ENCODE measurements at regions not wholly inside any gene's neighbourhood (a gene's known extent, or its start where the extent isn't known, plus 50 kb on each side); places are given as distances from the start of the nearest gene placed in this dataset.

DNA sequence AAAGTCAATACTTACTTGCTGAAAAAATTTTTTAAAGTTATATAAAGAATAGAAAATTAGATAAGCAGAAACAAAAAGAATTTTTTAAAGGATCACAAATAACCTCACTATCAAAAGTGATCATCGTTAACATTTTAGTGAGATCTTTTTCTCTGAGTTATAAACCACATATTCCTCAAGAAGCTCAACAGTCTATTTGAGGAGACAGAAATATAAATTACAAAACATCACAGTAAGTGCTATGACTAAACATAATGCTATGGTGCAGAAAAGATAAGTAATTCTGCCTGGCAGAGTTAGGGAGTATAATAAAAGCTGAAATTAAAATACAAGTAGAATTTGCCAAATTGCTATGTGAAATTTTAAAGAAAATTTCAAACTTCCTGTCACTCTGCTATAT is 226.7 kb downstream of the LMBRD1 start:
- no peak overlapping the region for H3K23ac ChIP-seq (ENCODE audit: insufficient read length)
- H3K27me3 ChIP-seq (replicated peaks in 1 of 4; ENCODE audit: control insufficient read depth in 3 of 4, extremely low read depth in 1 of 4, insufficient read depth in 3 of 4, low read length in 3 of 4): no peaks in the 10 kb centered on the region
- H3K14ac ChIP-seq (ENCODE audit: insufficient read length): no peak overlapping the region
- no peak overlapping the region for H2BK15ac ChIP-seq (ENCODE audit: low read length)
- peaks cover 3 to 9% of the 10 kb centered on the region in 2 experiments; a peak in 3 of 4 replicates for H3K9me3 ChIP-seq (ENCODE audit: insufficient read depth in 2 of 2, low read depth in 1 of 2, low read length in 1 of 2)
- no peak overlapping the region for H4K91ac ChIP-seq (replicated peaks; ENCODE audit: insufficient read length, low read length)
- no peak overlapping the region for H3K27ac ChIP-seq (ENCODE audit: low read depth, low read length)
- POLR2A ChIA-PET (ENCODE audit: partially characterized antibody): no interaction called here
- H4K5ac ChIP-seq (ENCODE audit: insufficient read length, low read depth, low read length): no peak overlapping the region
- no peak overlapping the region for H2BK20ac ChIP-seq (ENCODE audit: low read length)
- no peaks in the 10 kb centered on the region for H3K23me2 ChIP-seq (ENCODE audit: low read depth, low read length)
- no peak overlapping the region for H2AFZ ChIP-seq (ENCODE audit: low read length)
- CTCF ChIA-PET (ENCODE audit: partially characterized antibody): interaction anchor here (0.7 kb wide), 1 partner anchor 1621 kb away, joined by 3 read pairs; no protein-coding TSS in a partner anchor
- WGBS, 2 experiments (ENCODE audit: extremely low coverage in 1 of 2, insufficient coverage in 1 of 2, insufficient read length in 1 of 2, insufficient replicate concordance in 2 of 2, low coverage in 1 of 2, low lambda C conversion rate in 2 of 2, missing lambda C conversion rate in 1 of 2): 90% methylated on average over 1 of the region's 1 CpG; no CpG with 5 or more reads in 1 of the 2 experiments
- no peak overlapping the region for H2AK5ac ChIP-seq (ENCODE audit: low read depth, low read length)
- H3K4me2 ChIP-seq (ENCODE audit: insufficient read depth in 1 of 2, low read depth in 2 of 2, low read length in 2 of 2): no peak overlapping the region
- H2BK5ac ChIP-seq (ENCODE audit: low read depth, low read length): no peak overlapping the region
- no peaks in the 10 kb centered on the region for H3K79me2 ChIP-seq (ENCODE audit: control insufficient read depth in 1 of 2, insufficient read depth in 2 of 2, low read length in 2 of 2)
- H4K8ac ChIP-seq (ENCODE audit: extremely low read depth, insufficient read depth, low read length): no peak overlapping the region
- H2BK120ac ChIP-seq (replicated peaks; ENCODE audit: low read depth, low read length): no peak overlapping the region
- DNase-seq (ENCODE audit: low read depth in 1 of 2, low spot score in 2 of 2): no peak
- TF ChIP-seq EP300 (IDR thresholded peaks at IDR 0.05; ENCODE audit: borderline replicate concordance in 1 of 2, low read depth in 2 of 2, low read length in 2 of 2) (no peak), HDAC2 (IDR thresholded peaks at IDR 0.05; ENCODE audit: borderline replicate concordance in 1 of 2, low read depth in 2 of 2, low read length in 2 of 2) (no peak), ASH2L (IDR thresholded peaks at IDR 0.05; ENCODE audit: low read length) (no peak), RNF2 (IDR thresholded peaks at IDR 0.05; ENCODE audit: borderline replicate concordance, low read depth, low read length, missing control alignments, poor library complexity, severe bottlenecking) (no peak)
- TF ChIP-seq, protein P1, sequence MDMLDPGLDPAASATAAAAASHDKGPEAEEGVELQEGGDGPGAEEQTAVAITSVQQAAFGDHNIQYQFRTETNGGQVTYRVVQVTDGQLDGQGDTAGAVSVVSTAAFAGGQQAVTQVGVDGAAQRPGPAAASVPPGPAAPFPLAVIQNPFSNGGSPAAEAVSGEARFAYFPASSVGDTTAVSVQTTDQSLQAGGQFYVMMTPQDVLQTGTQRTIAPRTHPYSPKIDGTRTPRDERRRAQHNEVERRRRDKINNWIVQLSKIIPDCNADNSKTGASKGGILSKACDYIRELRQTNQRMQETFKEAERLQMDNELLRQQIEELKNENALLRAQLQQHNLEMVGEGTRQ (IDR thresholded peaks at IDR 0.05; ENCODE audit: low read length): no peak
- H2BK12ac ChIP-seq (ENCODE audit: low read depth, low read length): no peak overlapping the region
- H3K4ac ChIP-seq (replicated peaks; ENCODE audit: insufficient read length, low read depth, low read length): no peak overlapping the region
- no peaks in the 10 kb centered on the region for H3K36me3 ChIP-seq (ENCODE audit: control insufficient read depth in 2 of 4, insufficient read depth in 4 of 4, low read length in 3 of 4)
- H3K4me1 ChIP-seq (replicated peaks in 1 of 4; ENCODE audit: control insufficient read depth in 3 of 4, insufficient read depth in 4 of 4, low read length in 3 of 4): no peaks in the 10 kb centered on the region
- H3K18ac ChIP-seq (ENCODE audit: extremely low read depth, low read length): no peak overlapping the region
- no peaks in the 10 kb centered on the region for H4K20me1 ChIP-seq (replicated peaks in 1 of 2; ENCODE audit: control insufficient read depth in 1 of 2, insufficient read depth in 2 of 2, low read length in 2 of 2)
- FAIRE-seq: no peak
- no peak overlapping the region for H3K4me3 ChIP-seq (ENCODE audit: extremely low read depth in 1 of 4, insufficient read depth in 2 of 4, low read depth in 3 of 4, low read length in 4 of 4)
- no peak overlapping the region for H3K56ac ChIP-seq (replicated peaks; ENCODE audit: insufficient read length, low read depth, low read length)
- no peak overlapping the region for H3K9ac ChIP-seq (replicated peaks in 1 of 4; ENCODE audit: extremely low read depth in 1 of 4, low read depth in 3 of 4, low read length in 3 of 4)
- H3K79me1 ChIP-seq (ENCODE audit: low read depth, low read length): no peaks in the 10 kb centered on the region
